ENCODE measurements at regions not wholly inside any gene's neighbourhood (a gene's known extent, or its start where the extent isn't known, plus 50 kb on each side); places are given as distances from the start of the nearest gene placed in this dataset.

DNA sequence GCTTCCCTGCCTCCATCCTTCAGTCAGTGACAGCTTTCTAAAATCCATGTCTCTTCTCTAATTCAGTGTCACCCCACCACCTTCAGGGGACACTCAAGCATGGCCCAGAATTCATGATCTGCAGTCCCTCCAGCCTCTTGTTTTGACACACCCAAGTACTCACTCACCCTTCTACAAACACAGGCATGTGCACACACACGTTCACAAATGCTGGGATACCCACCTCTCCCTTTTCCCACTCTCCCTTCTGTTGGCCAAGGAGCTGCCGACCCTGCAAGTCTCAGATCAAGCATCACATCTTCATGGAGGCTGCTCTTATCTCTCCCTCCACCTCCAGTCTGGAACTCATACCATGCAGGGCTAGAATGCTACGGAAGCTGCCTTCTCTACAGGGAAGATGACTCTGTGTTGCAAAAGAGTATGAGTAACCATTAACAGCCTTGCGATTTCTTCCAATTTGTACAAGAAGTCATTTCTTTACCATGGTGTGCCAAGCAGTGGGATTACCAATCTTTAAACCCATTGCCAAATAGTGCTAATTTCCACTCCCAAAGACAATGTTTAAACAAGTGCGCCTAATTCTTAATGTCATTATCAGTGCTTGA lies 196.1 kb downstream of the BCL11B start:
- H3K4me3 ChIP-seq (ENCODE audit: low read depth, low read length): no peak overlapping the region
- no peak for DNase-seq (ENCODE audit: low read depth)
- ChIA-PET CTCF (no interaction called here), POLR2A (no interaction called here)
- no peaks in the 10 kb centered on the region for H3K36me3 ChIP-seq (ENCODE audit: control insufficient read depth, insufficient read depth, low read length)
- H3K27me3 ChIP-seq (ENCODE audit: control insufficient read depth, insufficient read depth, low read length): no peaks in the 10 kb centered on the region
- TF ChIP-seq, protein P1, sequence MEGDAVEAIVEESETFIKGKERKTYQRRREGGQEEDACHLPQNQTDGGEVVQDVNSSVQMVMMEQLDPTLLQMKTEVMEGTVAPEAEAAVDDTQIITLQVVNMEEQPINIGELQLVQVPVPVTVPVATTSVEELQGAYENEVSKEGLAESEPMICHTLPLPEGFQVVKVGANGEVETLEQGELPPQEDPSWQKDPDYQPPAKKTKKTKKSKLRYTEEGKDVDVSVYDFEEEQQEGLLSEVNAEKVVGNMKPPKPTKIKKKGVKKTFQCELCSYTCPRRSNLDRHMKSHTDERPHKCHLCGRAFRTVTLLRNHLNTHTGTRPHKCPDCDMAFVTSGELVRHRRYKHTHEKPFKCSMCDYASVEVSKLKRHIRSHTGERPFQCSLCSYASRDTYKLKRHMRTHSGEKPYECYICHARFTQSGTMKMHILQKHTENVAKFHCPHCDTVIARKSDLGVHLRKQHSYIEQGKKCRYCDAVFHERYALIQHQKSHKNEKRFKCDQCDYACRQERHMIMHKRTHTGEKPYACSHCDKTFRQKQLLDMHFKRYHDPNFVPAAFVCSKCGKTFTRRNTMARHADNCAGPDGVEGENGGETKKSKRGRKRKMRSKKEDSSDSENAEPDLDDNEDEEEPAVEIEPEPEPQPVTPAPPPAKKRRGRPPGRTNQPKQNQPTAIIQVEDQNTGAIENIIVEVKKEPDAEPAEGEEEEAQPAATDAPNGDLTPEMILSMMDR (IDR thresholded peaks at IDR 0.05; ENCODE audit: insufficient read depth, low read depth, low read length): no peak

DNA sequence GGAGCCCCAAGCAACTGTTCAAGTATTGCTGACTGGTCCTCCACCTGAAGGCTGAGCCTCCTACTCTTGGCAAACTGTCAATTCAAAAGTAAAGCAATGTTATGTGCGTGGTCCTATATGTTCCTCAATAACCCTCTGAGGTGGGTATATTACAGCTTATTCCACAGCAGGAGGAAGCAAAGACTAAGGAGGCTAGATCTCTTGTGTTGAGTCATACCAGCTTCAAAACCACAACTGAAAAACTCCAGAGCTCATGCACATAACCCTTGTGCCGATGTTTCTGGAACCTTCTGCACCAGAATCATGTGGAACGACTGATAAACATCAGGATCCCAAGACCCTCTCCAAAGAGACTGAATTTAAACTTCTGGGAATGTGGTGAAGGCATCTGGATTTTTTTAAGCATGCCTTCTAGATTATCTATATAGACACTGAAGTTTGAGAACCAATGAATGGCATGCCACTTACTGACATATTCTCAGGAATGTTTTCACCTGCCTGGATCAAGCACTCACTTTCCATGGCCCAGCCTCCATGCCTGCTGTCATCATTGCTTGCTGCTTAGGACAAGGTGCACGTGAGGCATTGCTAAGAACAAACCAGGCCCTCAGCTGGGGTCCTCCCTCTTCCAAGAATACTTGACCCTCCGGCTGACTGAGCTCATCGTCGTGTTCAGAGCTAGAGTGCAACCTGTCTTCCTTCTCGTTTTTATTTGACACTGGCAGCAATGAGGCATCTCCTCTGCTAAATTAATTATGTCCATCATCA lies 194.7 kb downstream of the BCL11B start:
- CTCF ChIA-PET: interaction anchor here (1.2 kb wide), 1 partner anchor 12 kb away, joined by 3 read pairs; no protein-coding TSS in a partner anchor
- TF ChIP-seq, protein P1 (IDR thresholded peaks at IDR 0.05; ENCODE audit: insufficient read depth, low read depth, low read length): no peak
- Histone ChIP-seq H3K27me3 (ENCODE audit: control insufficient read depth, insufficient read depth, low read length) (no peaks in the 10 kb centered on the region), H3K36me3 (ENCODE audit: control insufficient read depth, insufficient read depth, low read length) (no peaks in the 10 kb centered on the region), H3K4me3 (ENCODE audit: low read depth, low read length) (no peak overlapping the region)
- no peak for DNase-seq (ENCODE audit: low read depth)
- POLR2A ChIA-PET: no interaction called here

DNA sequence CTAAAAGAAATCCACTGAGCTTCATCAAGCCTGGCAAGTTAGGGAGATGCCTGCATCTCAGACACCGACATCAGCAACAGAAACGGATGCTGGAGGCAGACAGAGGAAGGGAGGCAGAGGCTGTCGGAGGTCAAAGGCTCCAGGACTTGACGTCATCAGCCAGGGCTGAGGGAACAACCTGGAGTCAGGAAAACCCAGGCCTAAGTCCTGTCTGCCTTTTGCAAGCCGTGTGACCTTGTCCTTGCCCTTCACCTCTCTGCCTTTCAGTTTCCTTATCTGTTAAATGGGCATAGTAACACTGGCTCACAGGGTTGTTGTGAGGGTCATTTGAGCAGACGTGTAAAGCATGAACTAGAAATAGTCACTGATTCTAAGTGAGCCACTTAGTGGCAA lies 194.2 kb downstream of the BCL11B start:
- TF ChIP-seq, protein P1 (IDR thresholded peaks at IDR 0.05; ENCODE audit: insufficient read depth, low read depth, low read length): no peak
- ChIA-PET CTCF (interaction anchor here (1.2 kb wide), 1 partner anchor 12 kb away, joined by 3 read pairs; no protein-coding TSS in a partner anchor), POLR2A (no interaction called here)
- Histone ChIP-seq H3K36me3 (ENCODE audit: control insufficient read depth, insufficient read depth, low read length) (no peaks in the 10 kb centered on the region), H3K4me3 (ENCODE audit: low read depth, low read length) (no peak overlapping the region), H3K27me3 (ENCODE audit: control insufficient read depth, insufficient read depth, low read length) (no peaks in the 10 kb centered on the region)
- DNase-seq (ENCODE audit: low read depth): no peak

DNA sequence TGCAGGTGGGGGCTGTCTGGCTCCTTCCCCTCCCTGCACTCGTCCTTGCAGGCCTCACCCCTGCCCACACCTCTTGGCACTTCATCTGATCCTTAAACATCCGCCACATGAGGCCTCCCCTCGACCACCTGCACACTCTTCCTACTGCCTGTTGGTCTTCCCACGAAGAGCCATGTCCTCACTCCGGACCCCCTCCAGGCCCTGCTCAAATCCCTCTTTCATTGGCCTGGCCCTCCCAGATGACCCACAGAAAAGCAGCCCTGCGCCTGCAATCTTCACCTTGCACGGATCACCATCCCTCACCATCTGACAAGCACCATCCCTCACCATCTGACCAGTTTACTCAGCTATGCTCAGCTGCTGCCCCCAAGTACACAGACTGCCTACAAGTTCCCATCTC lies 193.6 kb downstream of the BCL11B start:
- TF ChIP-seq, protein P1 (IDR thresholded peaks at IDR 0.05; ENCODE audit: insufficient read depth, low read depth, low read length): no peak
- no peaks in the 10 kb centered on the region for H3K36me3 ChIP-seq (ENCODE audit: control insufficient read depth, insufficient read depth, low read length)
- no peak for DNase-seq (ENCODE audit: low read depth)
- ChIA-PET POLR2A (no interaction called here), CTCF (no interaction called here)
- H3K4me3 ChIP-seq (ENCODE audit: low read depth, low read length): no peak overlapping the region
- no peaks in the 10 kb centered on the region for H3K27me3 ChIP-seq (ENCODE audit: control insufficient read depth, insufficient read depth, low read length)

DNA sequence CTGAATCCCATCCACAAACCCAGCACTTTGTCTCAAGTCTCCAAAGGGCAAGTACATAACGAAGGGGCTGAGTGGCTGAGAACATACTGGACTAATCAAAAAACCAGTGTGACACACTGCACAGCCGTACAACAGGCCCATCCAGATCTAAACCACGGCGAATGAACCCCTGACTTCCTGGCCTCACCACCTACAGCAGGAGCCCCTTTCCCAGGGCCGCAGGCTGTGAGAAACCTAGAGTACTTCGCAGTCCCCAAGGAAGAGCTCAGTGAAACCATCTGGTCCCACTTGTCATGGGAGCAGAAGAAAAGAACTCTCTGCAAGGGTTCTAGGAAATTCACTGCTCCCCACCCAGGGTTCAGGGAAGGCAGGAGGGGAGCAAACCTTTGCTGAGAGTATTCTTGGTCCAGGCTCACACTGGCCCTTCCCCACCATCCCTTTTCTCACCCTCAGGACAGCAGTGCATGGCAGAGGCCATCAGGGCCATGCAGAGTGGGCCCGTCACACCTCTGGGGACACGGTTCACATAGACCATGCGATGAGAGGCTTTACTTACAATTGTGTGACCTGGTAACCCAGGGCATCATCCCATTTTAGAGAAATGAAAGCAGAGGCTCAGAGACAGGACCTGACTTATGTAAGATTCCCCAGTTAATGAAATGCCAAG lies 192.8 kb downstream of the BCL11B start:
- Histone ChIP-seq H3K27me3 (ENCODE audit: control insufficient read depth, insufficient read depth, low read length) (no peaks in the 10 kb centered on the region), H3K4me3 (ENCODE audit: low read depth, low read length) (no peak overlapping the region), H3K36me3 (ENCODE audit: control insufficient read depth, insufficient read depth, low read length) (no peaks in the 10 kb centered on the region)
- no peak for DNase-seq (ENCODE audit: low read depth)
- ChIA-PET CTCF (no interaction called here), POLR2A (no interaction called here)
- TF ChIP-seq, protein P1 (IDR thresholded peaks at IDR 0.05; ENCODE audit: insufficient read depth, low read depth, low read length): no peak
